Left lung (tissue), 4 donors: ENCODE measurements at regions not wholly inside any gene's neighbourhood (a gene's known extent, or its start where the extent isn't known, plus 50 kb on each side); places are given as distances from the start of the nearest gene placed in this dataset.
A peak's percentile ranks its signal among the peaks of the same experiment; 100 is the strongest.

Experiments
- ATAC-seq: fragments of 200-7000 bp; cut with Tn5 transposase; one replicate; pipeline ENCODE4 v1.9.1; 2020; ENCODE audit warnings: moderate library complexity
- DNase-seq, 4 donors: peaks; one replicate each; pipeline ENCODE4 v3.0.0-alpha.2; 2013 to 2020
- H3K27ac ChIP-seq, 2 donors: fragments of 200-600 bp; sonication (generic) in 1 of 2; one replicate each; pipeline versions ENCODE4 v1.5.0 to v1.8.0; 2020 to 2021
- H3K27me3 ChIP-seq, 2 donors: fragments of 200-600 bp; sonication (generic) in 1 of 2; one replicate each; pipeline versions ENCODE4 v1.5.0 to v1.8.0; 2020 to 2021
- H3K36me3 ChIP-seq, 2 donors: fragments of 200-600 bp; sonication (generic) in 1 of 2; one replicate each; pipeline versions ENCODE4 v1.5.0 to v1.8.0; 2020 to 2021
- H3K4me1 ChIP-seq, 2 donors: fragments of 200-600 bp; one replicate each; pipeline ENCODE4 v1.8.0; 2021
- H3K4me3 ChIP-seq, 2 donors: fragments of 200-600 bp; sonication (generic) in 1 of 2; one replicate each; pipeline versions ENCODE4 v1.5.0 to v1.8.0; 2020 to 2021; ENCODE audit warnings: mild to moderate bottlenecking in 1 of 2
- H3K9me3 ChIP-seq, 2 donors: fragments of 200-600 bp; sonication (generic) in 1 of 2; one replicate each; pipeline versions ENCODE4 v1.5.0 to v1.8.0; 2020 to 2021
- CTCF ChIP-seq, 2 donors: fragments of 200-600 bp; sonication (generic) in 1 of 2; IDR thresholded peaks; one replicate each; pipeline versions ENCODE4 v1.5.0 to v1.8.0; 2021; ENCODE audit warnings: antibody characterized with exemption in 2 of 2
- intact Hi-C, 2 donors: fragments of 100-400 bp; cut with DNase I; formaldehyde crosslinking; loops; one replicate each; pipeline versions ENCODE4 v1.11.2 to v1.14.2; 2022
- donor health status: DM: no; HTN: yes; CAD: no.
- donor health status: DM: no; HTN: no; CAD: no.

- peaks cover 0 to 3% of the 10 kb centered on the region in 2 donors for H3K27me3 ChIP-seq
- H3K4me3 ChIP-seq: no peak overlapping the region
- DNase-seq (no peak), ATAC-seq (no peak)
- H3K27ac ChIP-seq: no peak overlapping the region
- no peaks in the 10 kb centered on the region for H3K9me3 ChIP-seq
- TF ChIP-seq CTCF (IDR thresholded peaks at IDR 0.05): no peak
- H3K36me3 ChIP-seq: no peaks in the 10 kb centered on the region
- intact Hi-C loops: no loop called here
- peaks cover 0 to 5% of the 10 kb centered on the region in 2 donors for H3K4me1 ChIP-seq
Observed at GRCh38 chr10:7090529-7090928, 320.3 kb downstream of the SFMBT2 start.

DNA sequence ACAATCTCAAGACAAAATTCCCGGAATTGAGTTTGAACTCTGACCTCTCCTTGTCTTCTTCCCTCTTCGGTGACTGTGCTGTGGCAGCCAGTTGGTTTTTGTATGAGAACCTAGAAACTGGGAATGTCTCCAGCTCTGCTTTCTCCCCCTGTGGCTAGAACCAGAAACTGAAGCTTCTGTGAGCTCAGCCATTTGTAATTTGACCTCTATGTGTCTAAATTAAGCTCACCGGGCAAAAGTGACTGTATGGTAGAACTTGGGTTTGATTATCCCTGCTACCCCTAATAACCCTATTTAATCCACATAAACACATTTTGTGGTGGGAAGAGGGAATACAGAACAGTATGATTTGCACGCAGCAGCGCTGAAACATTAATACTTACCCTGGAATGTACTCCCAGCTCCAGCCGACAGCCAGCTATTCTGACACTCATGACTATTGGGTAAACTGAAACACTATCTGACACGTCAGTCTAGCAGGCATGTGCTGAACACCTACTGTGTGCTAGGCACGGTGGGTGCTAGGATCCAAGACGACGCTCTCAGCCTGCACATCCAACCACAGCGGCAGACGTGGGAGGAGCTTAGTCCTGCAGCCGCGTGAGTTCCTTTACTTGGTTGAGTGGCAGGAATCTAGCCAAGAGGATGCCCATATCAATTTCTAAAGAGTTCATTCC lies 324.8 kb downstream of the SFMBT2 start:
- ATAC-seq (peak; percentile 22), DNase-seq (no peak)
- intact Hi-C loops: no loop called here
- Histone ChIP-seq H3K27me3 (peaks cover 0 to 20% of the 10 kb centered on the region in 2 donors), H3K4me1 (peaks cover 0 to 27% of the 10 kb centered on the region in 2 donors), H3K36me3 (no peaks in the 10 kb centered on the region), H3K9me3 (no peaks in the 10 kb centered on the region), H3K27ac (no peak overlapping the region), H3K4me3 (no peak overlapping the region)
- TF ChIP-seq CTCF (IDR thresholded peaks at IDR 0.05): no peak

DNA sequence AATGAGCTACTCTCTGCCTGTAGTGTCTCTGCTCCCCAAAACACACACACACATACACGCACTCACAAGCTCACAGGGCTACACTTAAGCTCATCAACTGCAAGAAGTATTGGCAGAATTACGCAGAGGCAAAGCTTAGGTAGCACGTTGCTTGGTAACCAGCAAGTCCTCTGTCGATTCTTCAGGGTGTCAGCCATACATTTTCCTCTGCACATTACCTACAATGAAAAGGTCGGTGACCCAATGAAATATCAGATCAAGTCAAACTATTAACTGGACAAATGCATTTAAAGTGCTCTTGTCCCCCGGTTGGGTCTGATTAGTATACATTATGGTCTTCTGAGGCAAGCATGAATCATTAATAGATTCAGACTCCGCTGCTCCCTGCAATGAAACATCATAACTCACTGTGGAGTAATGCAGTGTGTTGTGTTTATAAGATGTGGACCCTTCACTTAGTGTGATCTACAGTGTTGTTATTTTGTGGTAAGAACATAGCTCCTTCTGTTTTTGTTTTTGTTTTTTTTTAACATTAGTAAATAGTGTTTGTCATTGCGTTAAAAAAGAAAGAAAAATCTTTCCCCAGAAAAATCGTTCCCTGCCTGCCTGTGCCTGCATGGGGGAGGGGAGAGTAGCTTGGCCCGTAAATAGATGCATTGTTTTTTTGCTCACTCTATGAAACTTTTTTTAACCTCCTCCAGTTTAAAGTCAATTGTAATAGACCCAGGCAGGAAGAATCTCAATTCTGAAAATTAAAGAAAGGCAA lies 325.5 kb downstream of the SFMBT2 start:
- no peak for DNase-seq

GRCh38 chr10:7084280-7085005 lies 326.4 kb downstream of the SFMBT2 start:
- H3K27ac ChIP-seq: no peak overlapping the region
- peaks cover 0 to 30% of the 10 kb centered on the region in 2 donors for H3K27me3 ChIP-seq
- no peak overlapping the region for H3K4me3 ChIP-seq
- H3K36me3 ChIP-seq: no peaks in the 10 kb centered on the region
- DNase-seq (no peak), ATAC-seq (no peak)
- H3K9me3 ChIP-seq: no peaks in the 10 kb centered on the region
- no peak for TF ChIP-seq CTCF (IDR thresholded peaks at IDR 0.05)
- H3K4me1 ChIP-seq: peaks cover 0 to 27% of the 10 kb centered on the region in 2 donors
- intact Hi-C loops: no loop called here

More for the DNA sequence above, 325.5 kb downstream of the SFMBT2 start:
- Histone ChIP-seq H3K27ac (no peak overlapping the region), H3K27me3 (peaks cover 0 to 24% of the 10 kb centered on the region in 2 donors), H3K9me3 (no peaks in the 10 kb centered on the region), H3K36me3 (no peaks in the 10 kb centered on the region), H3K4me3 (no peak overlapping the region), H3K4me1 (peaks cover 0 to 27% of the 10 kb centered on the region in 2 donors)
- TF ChIP-seq CTCF (IDR thresholded peaks at IDR 0.05): no peak
- intact Hi-C loops: no loop called here
- no peak for ATAC-seq

DNA sequence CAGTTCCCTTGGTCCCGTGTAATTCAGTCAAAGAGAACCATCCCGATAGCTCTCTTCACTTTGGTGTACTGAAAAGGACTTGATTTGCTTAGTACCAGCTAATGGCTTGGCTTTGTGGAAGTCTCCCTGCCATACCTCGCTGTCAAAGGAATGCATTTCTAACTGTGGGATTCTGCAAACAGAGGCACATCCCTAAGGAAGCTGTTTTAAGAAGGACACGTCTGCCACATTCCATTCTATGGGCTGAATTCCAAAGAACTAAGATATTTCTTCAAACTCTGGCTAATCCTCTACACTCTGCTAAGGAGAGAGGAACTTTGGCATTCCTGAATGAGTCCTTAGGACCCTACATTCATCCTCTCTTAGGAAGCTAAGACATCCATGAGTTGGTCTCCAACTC lies 327.9 kb downstream of the SFMBT2 start:
- no peaks in the 10 kb centered on the region for H3K9me3 ChIP-seq
- intact Hi-C loops: no loop called here
- ATAC-seq: no peak
- no peak overlapping the region for H3K4me3 ChIP-seq
- no peaks in the 10 kb centered on the region for H3K36me3 ChIP-seq
- no peak for DNase-seq
- peaks cover 0 to 30% of the 10 kb centered on the region in 2 donors for H3K27me3 ChIP-seq
- H3K4me1 ChIP-seq: peaks cover 0 to 27% of the 10 kb centered on the region in 2 donors
- no peak overlapping the region for H3K27ac ChIP-seq
- TF ChIP-seq CTCF (IDR thresholded peaks at IDR 0.05): no peak
